HUES48 (cell line): ENCODE measurements at regions not wholly inside any gene's neighbourhood (a gene's known extent, or its start where the extent isn't known, plus 50 kb on each side); places are given as distances from the start of the nearest gene placed in this dataset.

ENCODE experiments used
- H3K27ac ChIP-seq: one replicate; pipeline ENCODE4 v1.7.0; 2013; ENCODE audit warnings: low read depth, low read length, inconsistent platforms
- H3K27me3 ChIP-seq: 2 replicates; pipeline ENCODE4 v1.6.1; 2013; ENCODE audit warnings: mild to moderate bottlenecking, low read length; ENCODE audit not compliant: control insufficient read depth, insufficient read depth
- H3K36me3 ChIP-seq: 2 replicates; pipeline ENCODE4 v1.6.1; 2013; ENCODE audit warnings: low read length; ENCODE audit not compliant: control insufficient read depth, insufficient read depth
- H3K4me1 ChIP-seq: 2 replicates; pipeline ENCODE4 v1.6.1; 2013; ENCODE audit warnings: mild to moderate bottlenecking, low read length; ENCODE audit not compliant: control insufficient read depth, insufficient read depth
- H3K4me3 ChIP-seq: 2 replicates; pipeline ENCODE4 v1.5.1; 2013; ENCODE audit warnings: mild to moderate bottlenecking, low read depth, low read length
- H3K9ac ChIP-seq: 2 replicates; pipeline ENCODE4 v1.6.1; 2013; ENCODE audit warnings: mild to moderate bottlenecking, low read depth, low read length, moderate library complexity
- H3K9me3 ChIP-seq: 2 replicates; pipeline ENCODE4 v1.6.1; 2013; ENCODE audit warnings: low read length; ENCODE audit not compliant: control insufficient read depth, insufficient read depth

GRCh38 chrX:45264865-45265264, 64.2 kb upstream of the DIPK2B start:
- Histone ChIP-seq H3K4me3 (no peak overlapping the region), H3K27ac (no peak overlapping the region), H3K4me1 (0 out of 2 replicates have a peak, but pooled peaks cover 4% of the 10 kb centered on the region), H3K36me3 (no peaks in the 10 kb centered on the region), H3K9ac (no peak overlapping the region), H3K9me3 (peaks cover 3% of the 10 kb centered on the region; the same call in 1 of the 2 replicates), H3K27me3 (no peaks in the 10 kb centered on the region)

DNA sequence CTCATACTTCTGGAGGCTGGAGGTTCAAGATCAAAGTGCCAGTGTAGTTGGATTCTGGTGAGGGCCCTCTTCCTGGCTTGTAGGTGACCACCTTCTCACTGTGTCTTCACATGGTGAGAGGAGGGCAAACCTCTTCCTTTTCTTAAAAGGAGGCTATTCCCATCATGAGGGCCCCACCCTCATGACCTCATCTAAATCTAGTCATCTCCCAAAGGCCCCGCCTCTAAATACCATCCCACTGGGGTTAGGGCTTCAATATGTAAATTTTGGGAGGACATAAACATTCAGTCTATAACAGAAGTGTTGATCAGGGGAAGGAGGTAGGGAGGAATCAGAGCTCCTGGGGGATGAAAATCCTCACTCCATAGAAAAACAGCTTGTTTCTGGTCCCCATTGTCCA, 60.8 kb upstream of the DIPK2B start:
- peaks cover 3% of the 10 kb centered on the region; the same call in 1 of the 2 replicates for H3K9me3 ChIP-seq
- no peak overlapping the region for H3K27ac ChIP-seq

DNA sequence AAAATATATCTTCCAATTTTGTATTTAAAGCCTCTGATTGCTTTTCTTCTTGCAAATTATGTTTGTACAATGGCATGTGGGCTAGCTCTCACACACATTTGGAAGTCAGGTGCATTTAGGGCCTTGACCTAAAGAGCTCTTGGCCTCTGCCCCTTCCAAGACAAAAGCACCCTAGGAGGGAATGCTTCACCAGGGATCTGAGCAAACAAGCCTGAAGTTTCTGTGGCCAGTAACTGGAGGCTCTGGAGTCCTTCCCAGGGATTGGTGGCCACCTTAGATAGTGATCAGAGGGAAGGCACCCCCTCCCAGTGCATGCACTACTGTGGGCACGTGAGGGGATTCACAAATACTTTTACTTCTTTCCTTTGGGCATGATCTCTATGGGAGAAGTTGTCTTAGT, 60.3 kb upstream of the DIPK2B start:
- Histone ChIP-seq H3K9ac (no peak overlapping the region), H3K27ac (no peak overlapping the region), H3K4me3 (no peak overlapping the region), H3K36me3 (no peaks in the 10 kb centered on the region), H3K9me3 (peaks cover 3% of the 10 kb centered on the region; the same call in 1 of the 2 replicates), H3K4me1 (0 out of 2 replicates have a peak, but pooled peaks cover 4% of the 10 kb centered on the region), H3K27me3 (no peaks in the 10 kb centered on the region)

More for the DNA sequence above, 60.8 kb upstream of the DIPK2B start:
- Histone ChIP-seq H3K27me3 (no peaks in the 10 kb centered on the region), H3K9ac (no peak overlapping the region), H3K4me3 (no peak overlapping the region), H3K36me3 (no peaks in the 10 kb centered on the region), H3K4me1 (0 out of 2 replicates have a peak, but pooled peaks cover 4% of the 10 kb centered on the region)

GRCh38 chrX:45258731-45259402, 58.2 kb upstream of the DIPK2B start:
- Histone ChIP-seq H3K27ac (no peak overlapping the region), H3K27me3 (no peaks in the 10 kb centered on the region), H3K36me3 (no peaks in the 10 kb centered on the region), H3K4me3 (no peak overlapping the region), H3K4me1 (0 out of 2 replicates have a peak, but pooled peaks cover 4% of the 10 kb centered on the region), H3K9me3 (peaks cover 3% of the 10 kb centered on the region; the same call in 1 of the 2 replicates), H3K9ac (no peak overlapping the region)
